IMR-90 (cell line): ENCODE measurements at regions not wholly inside any gene's neighbourhood (a gene's known extent, or its start where the extent isn't known, plus 50 kb on each side); places are given as distances from the start of the nearest gene placed in this dataset.

Source experiments
- ATAC-seq: fragments of 200-7000 bp; cut with Tn5 transposase; 2 replicates; pipeline ENCODE4 v1.9.1; 2020; ENCODE audit warnings: low read depth, mild to moderate bottlenecking, moderate library complexity
- BruUV-seq: library from RNA; stranded (reverse); fragments of 400-500 nt; replicated peaks from 2 replicates; lab custom pipeline; 2021; lab: Mats Ljungman, UMichigan
- CTCF ChIA-PET: fragments of 300-600 bp; formaldehyde crosslinking; extraction: SDS; loops from one replicate; lab custom pipeline; 2021; ENCODE audit warnings: antibody characterized with exemption; lab: Yijun Ruan, JAX
- POLR2A ChIA-PET: fragments of 300-600 bp; sonication (Branson Sonifier 250); formaldehyde crosslinking; loops from one replicate; lab custom pipeline; 2022; ENCODE audit warnings: antibody characterized with exemption; ENCODE audit not compliant: unreplicated experiment; lab: Charles Lee
- DNase-seq: peaks from one replicate; pipeline ENCODE4 v3.0.0; 2013
- H2AFZ ChIP-seq: replicated peaks from 2 replicates; pipeline ENCODE3; 2013; ENCODE audit warnings: low read length, mild to moderate bottlenecking; ENCODE audit not compliant: poor library complexity
- H2AK5ac ChIP-seq: 2 replicates; pipeline ENCODE4 v1.6.1; 2013; ENCODE audit warnings: low read depth, low read length, inconsistent platforms
- H2AK9ac ChIP-seq: replicated peaks from 2 replicates; pipeline ENCODE3; 2013; ENCODE audit warnings: mild to moderate bottlenecking, low read depth, low read length, moderate library complexity; ENCODE audit not compliant: poor library complexity
- H2BK120ac ChIP-seq: 2 replicates; pipeline ENCODE4 v1.6.1; 2013; ENCODE audit warnings: low read depth, low read length, inconsistent platforms
- H2BK15ac ChIP-seq: 3 replicates; pipeline ENCODE4 v1.6.1; 2013; ENCODE audit warnings: low read depth, low read length, inconsistent platforms
- H2BK20ac ChIP-seq: 2 replicates; pipeline ENCODE4 v1.6.1; 2013; ENCODE audit warnings: low read depth, mild to moderate bottlenecking, inconsistent platforms, low read length, moderate library complexity
- H2BK5ac ChIP-seq: 2 replicates; pipeline ENCODE4 v1.6.1; 2013; ENCODE audit warnings: mild to moderate bottlenecking, low read depth, low read length, inconsistent platforms; ENCODE audit not compliant: poor library complexity, severe bottlenecking
- H3K14ac ChIP-seq: replicated peaks from 2 replicates; pipeline ENCODE4 v1.6.1; 2013; ENCODE audit warnings: low read depth, low read length, inconsistent platforms
- H3K18ac ChIP-seq: 2 replicates; pipeline ENCODE4 v1.6.1; 2013; ENCODE audit warnings: low read depth, low read length, control low read depth
- H3K23ac ChIP-seq: 2 replicates; pipeline ENCODE4 v1.6.1; 2013; ENCODE audit warnings: low read depth, low read length, inconsistent platforms
- H3K27ac ChIP-seq: 2 replicates; pipeline ENCODE4 v1.5.1; 2013; ENCODE audit warnings: mild to moderate bottlenecking, control low read depth, low read length; ENCODE audit not compliant: insufficient read depth
- H3K27me3 ChIP-seq: 2 replicates; pipeline ENCODE4 v1.6.1; 2013; ENCODE audit warnings: low read length; ENCODE audit not compliant: control insufficient read depth, insufficient read depth
- H3K36me3 ChIP-seq: 2 replicates; pipeline ENCODE4 v1.6.1; 2013; ENCODE audit warnings: low read length, mixed read lengths; ENCODE audit not compliant: control insufficient read depth, insufficient read depth
- H3K4ac ChIP-seq: 2 replicates; pipeline ENCODE4 v1.6.1; 2013; ENCODE audit warnings: low read depth, low read length, inconsistent platforms
- H3K4me1 ChIP-seq: 2 replicates; pipeline ENCODE4 v1.6.1; 2013; ENCODE audit warnings: low read length, mixed read lengths; ENCODE audit not compliant: control insufficient read depth, insufficient read depth
- H3K4me2 ChIP-seq: 2 replicates; pipeline ENCODE4 v1.6.1; 2013; ENCODE audit warnings: low read depth, mild to moderate bottlenecking, control low read depth, low read length, moderate library complexity
- H3K4me3 ChIP-seq: 2 replicates; pipeline ENCODE4 v1.5.1; 2013; ENCODE audit warnings: low read depth, mild to moderate bottlenecking, control low read depth, low read length, moderate library complexity; ENCODE audit not compliant: insufficient read depth
- H3K56ac ChIP-seq: 2 replicates; pipeline ENCODE4 v1.6.1; 2013; ENCODE audit warnings: low read length, inconsistent platforms; ENCODE audit not compliant: insufficient read depth; ENCODE audit errors: extremely low read depth
- H3K79me1 ChIP-seq, 2 experiments: 2 replicates each; pipeline ENCODE4 v1.6.1; 2013; ENCODE audit warnings: low read length in 2 of 2, inconsistent platforms in 1 of 2, low read depth in 1 of 2
- H3K9ac ChIP-seq: 2 replicates; pipeline ENCODE4 v1.6.1; 2013; ENCODE audit warnings: low read depth, low read length, control low read depth
- H3K9me1 ChIP-seq: 2 replicates; pipeline ENCODE4 v1.6.1; 2013; ENCODE audit warnings: low read length, inconsistent platforms; ENCODE audit not compliant: insufficient read depth
- H3K9me3 ChIP-seq: 2 replicates; pipeline ENCODE4 v1.6.1; 2013; ENCODE audit warnings: low read length; ENCODE audit not compliant: control insufficient read depth, insufficient read depth
- H4K20me1 ChIP-seq: 2 replicates; pipeline ENCODE4 v1.6.1; 2013; ENCODE audit warnings: low read length, inconsistent platforms; ENCODE audit not compliant: insufficient read depth
- H4K5ac ChIP-seq: 2 replicates; pipeline ENCODE4 v1.6.1; 2013; ENCODE audit warnings: mild to moderate bottlenecking, low read depth, low read length, control low read depth
- H4K8ac ChIP-seq, 2 experiments: 2 replicates each; pipeline ENCODE4 v1.6.1; 2013; ENCODE audit warnings: low read depth in 2 of 2, low read length in 2 of 2, control low read depth in 1 of 2, inconsistent platforms in 1 of 2
- H4K91ac ChIP-seq: 2 replicates; pipeline ENCODE4 v1.6.1; 2013; ENCODE audit warnings: low read depth, low read length, inconsistent platforms; ENCODE audit not compliant: insufficient read depth
- BHLHE40 ChIP-seq: fragments of 150-350 bp; IDR thresholded peaks from 2 replicates; pipeline ENCODE4 v1.6.1; 2016; ENCODE audit warnings: mild to moderate bottlenecking, low read depth, low read length
- CTCF ChIP-seq: conservative IDR thresholded peaks from 2 replicates; pipeline ENCODE4 v1.5.1; 2012; ENCODE audit warnings: mild to moderate bottlenecking, low read depth, low read length, improper control_type of control experiment
- MAFK ChIP-seq: IDR thresholded peaks from 2 replicates; pipeline ENCODE4 v1.6.1; 2012; ENCODE audit warnings: low read depth, low read length, improper control_type of control experiment
- NFE2L2 ChIP-seq: fragments of 150-350 bp; IDR thresholded peaks from 2 replicates; pipeline ENCODE4 v1.6.1; 2016; ENCODE audit warnings: low read depth, mild to moderate bottlenecking, low read length
- RFX5 ChIP-seq: IDR thresholded peaks from 2 replicates; pipeline ENCODE4 v1.8.0; 2012; ENCODE audit warnings: low read depth, mild to moderate bottlenecking, low read length, moderate library complexity
- SMC3 ChIP-seq: fragments of 150-350 bp; IDR thresholded peaks from 2 replicates; pipeline ENCODE4 v1.6.1; 2016; ENCODE audit warnings: low read depth, mild to moderate bottlenecking, antibody characterized with exemption, low read length, moderate library complexity
- USF2 ChIP-seq: fragments of 150-350 bp; IDR thresholded peaks from 2 replicates; pipeline ENCODE4 v1.6.1; 2017; ENCODE audit warnings: mild to moderate bottlenecking, antibody characterized with exemption, low read length, low read depth
- WGBS, 2 experiments: methylation state at CpG; one replicate each; pipeline versions ENCODE4 v1.1.5 to v1.1.7; 2013; ENCODE audit warnings: missing lambda C conversion rate in 2 of 2; ENCODE audit not compliant: insufficient read length in 1 of 2; ENCODE audit errors: extremely low coverage in 2 of 2; 5-methylcytosine and 5-hydroxymethylcytosine counted together
- dilution Hi-C: fragments of 300-500 bp; cut with HindIII; formaldehyde crosslinking; loops from one replicate; pipeline ENCODE4 v1.14.3; 2018; ENCODE audit warnings: low sequenced_read_pairs; ENCODE audit not compliant: unreplicated experiment
- in situ Hi-C: fragments of 300-500 bp; cut with MboI; formaldehyde crosslinking; loops from 3 replicates; pipeline ENCODE4 v1.14.3; 2019; ENCODE audit warnings: low sequenced_read_pairs, inconsistent platforms, mixed read lengths
- intact Hi-C: fragments of 100-400 bp; cut with micrococcal nuclease; formaldehyde crosslinking; loops from 2 replicates; pipeline ENCODE4 v1.10.0; 2022

GRCh38 chr17:73944366-73944765 is 259.1 kb upstream of the RPL38 start:
- no peak overlapping the region for H4K91ac ChIP-seq
- no peak overlapping the region for H3K18ac ChIP-seq
- TF ChIP-seq MAFK (no peak), USF2 (no peak), SMC3 (no peak), RFX5 (no peak), CTCF (no peak), BHLHE40 (no peak), NFE2L2 (no peak)
- no peak overlapping the region for H3K9ac ChIP-seq
- no peaks in the 10 kb centered on the region for H3K36me3 ChIP-seq
- no peaks in the 10 kb centered on the region for H3K9me1 ChIP-seq
- H4K8ac ChIP-seq = no peak overlapping the region
- H3K14ac ChIP-seq = no peak overlapping the region
- no peak overlapping the region for H3K56ac ChIP-seq
- no peaks in the 10 kb centered on the region for H3K27me3 ChIP-seq
- no peak overlapping the region for H2BK15ac ChIP-seq
- no peak overlapping the region for H2BK120ac ChIP-seq
- no peak overlapping the region for H2AK9ac ChIP-seq
- ChIA-PET CTCF (no interaction called here), POLR2A (no interaction called here)
- ATAC-seq (no peak), DNase-seq (no peak)
- dilution Hi-C loops = no loop called here
- H3K27ac ChIP-seq = no peak overlapping the region
- peaks cover 51% of the 10 kb centered on the region for H3K9me3 ChIP-seq
- no peak overlapping the region for H2AK5ac ChIP-seq
- in situ Hi-C loops = no loop called here
- BruUV-seq = no TSS peak
- no peaks in the 10 kb centered on the region for H3K79me1 ChIP-seq
- H4K5ac ChIP-seq = no peak overlapping the region
- 100% methylated on average over 1 of the region's 5 CpGs; no CpG with 5 or more reads in 1 of the 2 experiments for WGBS, 2 experiments
- H2BK20ac ChIP-seq = no peak overlapping the region
- no peak overlapping the region for H3K4me3 ChIP-seq
- intact Hi-C loops = no loop called here
- no peak overlapping the region for H3K4ac ChIP-seq
- no peak overlapping the region for H2AFZ ChIP-seq
- H2BK5ac ChIP-seq = no peak overlapping the region
- H3K4me2 ChIP-seq = no peak overlapping the region
- H4K20me1 ChIP-seq = no peaks in the 10 kb centered on the region
- no peak overlapping the region for H3K23ac ChIP-seq
- no peaks in the 10 kb centered on the region for H3K4me1 ChIP-seq
